ENCODE measurements at regions not wholly inside any gene's neighbourhood (a gene's known extent, or its start where the extent isn't known, plus 50 kb on each side); places are given as distances from the start of the nearest gene placed in this dataset.
A peak's percentile ranks its signal among the peaks of the same experiment; 100 is the strongest.

DNA sequence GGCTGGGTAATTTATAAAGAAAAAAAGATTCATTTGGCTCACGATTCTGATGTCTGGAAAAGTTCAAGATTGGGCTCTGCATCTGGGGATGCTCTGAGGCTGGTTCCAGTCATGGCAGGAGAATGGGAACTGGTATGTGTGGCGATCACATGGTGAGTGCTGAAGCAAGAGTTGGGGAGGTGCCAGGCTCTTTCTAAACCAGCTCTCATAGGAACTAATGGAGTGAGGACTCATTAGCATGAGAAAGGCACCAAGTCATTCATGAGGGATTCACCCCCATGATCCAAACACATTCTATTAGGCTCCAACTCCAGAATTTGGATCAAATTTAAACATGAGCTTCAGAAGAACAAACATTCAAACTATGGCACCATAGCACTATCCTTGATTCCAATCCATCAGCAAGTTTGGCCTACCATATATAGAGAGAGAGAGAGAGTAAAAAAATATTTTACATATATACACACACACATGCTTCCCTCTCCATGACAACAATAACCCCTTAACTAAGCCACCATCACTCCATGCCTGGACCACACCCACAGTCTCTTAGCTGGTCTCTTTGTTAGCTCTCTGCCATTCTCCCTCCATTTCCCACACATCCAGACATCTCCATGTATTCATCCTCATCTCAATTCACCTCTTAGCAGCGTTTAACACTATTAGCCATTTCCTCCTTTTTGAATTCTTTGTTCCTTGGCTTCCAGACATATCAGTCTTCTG is 57.9 kb downstream of the NPY start:
- DNase-seq (ENCODE audit: low spot score), result no peak

DNA sequence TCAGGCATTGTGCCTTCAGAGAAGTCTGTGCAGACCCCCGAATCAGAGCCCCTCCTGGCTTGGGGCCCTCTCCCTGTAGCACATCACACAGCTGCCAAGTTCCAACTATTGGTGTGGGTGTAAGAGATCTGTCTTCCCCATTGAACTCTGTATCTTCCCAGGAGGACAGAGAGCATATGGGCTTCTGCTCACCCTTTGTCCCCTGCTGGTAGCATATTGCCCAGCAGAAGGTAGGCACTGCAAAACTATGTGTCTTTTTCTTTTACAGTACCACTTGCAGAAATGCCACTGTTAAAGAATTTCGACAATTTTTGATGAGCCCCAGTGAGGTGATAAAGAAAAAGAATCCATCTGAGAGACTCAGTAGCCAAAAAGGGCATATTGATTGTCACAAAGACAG is 59.6 kb downstream of the NPY start:
- no peak for DNase-seq (ENCODE audit: low spot score)

DNA sequence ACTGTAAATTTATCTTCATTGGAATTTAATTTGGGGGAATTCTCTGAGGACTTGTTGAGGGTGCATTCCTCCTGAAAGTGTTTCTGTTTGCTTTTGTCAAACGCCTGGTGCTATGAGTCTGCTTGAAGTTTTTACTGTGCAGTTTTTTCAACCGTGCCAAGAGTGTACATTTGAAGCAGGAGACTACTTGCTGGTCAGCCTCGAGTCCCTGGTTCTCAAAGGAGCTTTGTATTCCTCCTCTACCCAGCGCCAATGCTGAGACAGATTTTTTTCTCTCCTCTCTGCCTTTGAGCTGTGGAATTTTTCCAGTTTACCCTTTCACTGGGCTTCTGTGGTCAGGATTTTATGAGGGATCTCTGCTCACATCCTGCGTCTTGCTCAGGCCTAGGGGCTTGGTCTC is 62.1 kb downstream of the NPY start:
- no peak for DNase-seq (ENCODE audit: low spot score)

- no peak for DNase-seq (ENCODE audit: low spot score)
These were observed 62.7 kb downstream of the NPY start for GRCh38 chr7:24346716-24347115.

DNA sequence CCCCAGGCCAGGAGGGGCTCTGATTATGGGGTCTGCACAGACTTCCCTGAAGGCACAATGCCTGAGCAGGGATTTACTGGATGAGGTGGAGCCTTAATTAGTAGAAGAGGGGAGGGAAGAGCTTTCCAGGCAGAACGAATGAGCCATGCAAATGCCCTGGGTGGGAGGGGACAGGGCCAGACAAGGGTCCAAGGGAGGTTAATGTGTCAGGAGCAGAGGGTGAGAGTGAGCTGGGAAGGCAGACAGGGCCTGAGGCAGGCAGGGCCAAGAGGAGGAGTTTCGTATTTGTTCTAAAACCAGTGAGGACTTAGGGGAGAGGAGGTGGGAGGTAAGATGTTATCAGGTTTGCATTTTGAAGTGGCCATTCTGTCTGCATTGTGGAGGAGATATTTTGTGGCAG is 65.3 kb downstream of the NPY start:
- DNase-seq (ENCODE audit: low spot score), result no peak

GRCh38 chr7:24354456-24354855 is 70.5 kb downstream of the NPY start:
- DNase-seq (ENCODE audit: low spot score), result no peak

GRCh38 chr7:24356718-24357386 is 72.9 kb downstream of the NPY start:
- no peak for DNase-seq (ENCODE audit: low spot score)

GRCh38 chr7:24361001-24361400 is 77.0 kb downstream of the NPY start:
- no peak for DNase-seq (ENCODE audit: low spot score)

GRCh38 chr7:24365606-24366005 is 81.6 kb downstream of the NPY start:
- no peak for DNase-seq (ENCODE audit: low spot score)

GRCh38 chr7:24366876-24367275 is 82.9 kb downstream of the NPY start:
- no peak for DNase-seq (ENCODE audit: low spot score)

- no peak for DNase-seq (ENCODE audit: low spot score)
These were observed 84.2 kb downstream of the NPY start for GRCh38 chr7:24368161-24368560.

DNA sequence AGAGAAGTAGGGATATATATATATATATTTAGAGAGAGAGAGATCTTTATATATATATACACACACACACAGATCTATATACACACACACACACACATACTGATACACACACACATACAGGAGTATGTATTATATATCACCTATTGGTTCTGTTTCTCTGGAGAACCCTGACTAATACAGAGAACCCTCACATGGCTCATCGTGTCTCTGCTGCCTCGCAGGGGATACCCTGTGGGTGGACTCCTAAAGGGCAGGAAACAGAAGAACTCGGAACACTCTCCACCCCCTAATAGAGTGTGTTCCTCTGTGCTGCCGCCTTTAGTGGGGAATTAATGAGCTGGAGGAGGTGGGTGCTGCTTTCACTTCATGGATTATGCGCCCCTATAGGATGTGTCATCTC is 86.6 kb downstream of the NPY start:
- no peak for DNase-seq (ENCODE audit: low spot score)

GRCh38 chr7:24372961-24373955 is 89.3 kb downstream of the NPY start:
- DNase-seq (ENCODE audit: low spot score), result no peak

- no peak for DNase-seq (ENCODE audit: low spot score)
These were observed 95.1 kb downstream of the NPY start for GRCh38 chr7:24378871-24379616.

DNA sequence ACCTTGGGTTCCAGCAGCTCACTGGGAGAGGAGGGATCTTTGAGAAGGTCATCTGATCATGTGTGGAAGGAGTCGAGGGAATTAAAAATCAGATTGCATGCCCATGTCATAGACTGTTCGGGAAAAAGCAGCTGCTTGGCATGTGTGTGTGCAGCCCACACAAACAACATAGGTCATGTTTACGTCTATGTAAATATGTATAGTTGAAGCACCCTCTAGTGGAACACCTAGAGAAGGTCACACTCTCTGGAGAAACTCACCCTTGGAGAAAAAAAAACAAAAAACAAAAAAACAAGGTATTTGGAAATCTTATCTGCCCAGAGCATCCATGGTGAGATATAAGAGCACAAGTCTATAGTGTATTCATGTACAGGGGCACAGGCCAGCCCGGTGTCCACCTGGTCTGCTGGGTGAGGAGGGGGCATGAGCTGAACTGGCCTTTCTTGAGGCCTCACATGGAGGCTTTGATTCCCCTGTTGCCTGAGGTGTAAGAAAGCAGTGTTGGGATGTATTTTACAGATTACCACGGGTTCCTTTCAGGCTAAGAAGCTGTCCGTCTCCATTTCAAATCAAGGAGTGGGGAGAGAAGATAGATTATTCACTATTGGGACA is 98.0 kb downstream of the NPY start:
- peak; percentile 42 for DNase-seq (ENCODE audit: low spot score)

- no peak for DNase-seq (ENCODE audit: low spot score)
These were observed 99.1 kb downstream of the NPY start for GRCh38 chr7:24383055-24383454.

DNA sequence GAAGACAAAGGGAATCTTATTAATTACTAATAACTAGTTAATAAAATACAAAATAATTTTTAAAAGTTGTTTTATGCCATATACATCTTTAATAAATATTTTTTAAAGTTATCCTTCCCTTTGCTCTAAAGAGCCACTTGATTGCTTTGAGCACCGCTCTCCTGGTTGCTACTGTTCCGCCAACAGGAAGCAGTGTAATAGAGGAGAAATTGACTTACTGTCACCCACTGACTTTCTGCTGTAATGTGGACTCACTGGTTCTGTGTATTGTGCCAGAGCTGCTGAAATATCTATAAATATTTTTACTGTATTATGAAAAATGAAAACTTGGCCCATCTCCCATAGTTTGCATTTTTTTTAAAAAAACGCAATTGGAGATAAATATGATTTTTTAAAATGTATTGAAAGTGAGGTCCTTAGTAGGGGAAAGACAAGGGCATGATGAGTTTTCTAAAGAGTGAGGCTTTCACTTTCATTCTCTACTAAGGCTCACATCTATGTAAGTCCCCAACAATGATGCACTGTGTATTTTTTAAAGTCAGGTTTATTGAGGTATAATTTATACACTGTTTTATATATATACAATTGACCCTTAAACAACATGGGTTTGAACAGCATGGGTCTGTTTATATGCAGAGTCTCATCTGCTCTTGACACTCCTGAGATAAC is 100.5 kb downstream of the NPY start:
- no peak for DNase-seq (ENCODE audit: low spot score)

DNA sequence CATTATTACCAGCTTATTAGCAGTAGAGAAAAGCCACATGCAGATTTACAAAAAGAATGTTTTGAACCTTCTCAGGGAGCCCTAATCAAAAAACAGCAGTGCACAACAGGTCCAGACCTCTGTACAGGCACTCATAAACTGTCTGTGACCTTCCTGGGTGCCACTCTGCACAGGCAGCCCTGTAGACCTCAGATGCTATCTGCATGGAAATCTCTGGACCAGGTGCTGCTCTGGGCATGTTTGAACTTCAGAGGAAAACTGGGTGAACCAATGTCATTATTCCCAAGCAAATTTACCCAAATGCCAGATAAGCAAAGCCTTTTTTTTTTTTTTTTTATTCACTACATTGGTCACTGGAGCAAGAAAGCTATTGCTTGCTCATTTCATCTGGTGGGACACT is 104.2 kb downstream of the NPY start:
- no peak for DNase-seq (ENCODE audit: low spot score)

DNA sequence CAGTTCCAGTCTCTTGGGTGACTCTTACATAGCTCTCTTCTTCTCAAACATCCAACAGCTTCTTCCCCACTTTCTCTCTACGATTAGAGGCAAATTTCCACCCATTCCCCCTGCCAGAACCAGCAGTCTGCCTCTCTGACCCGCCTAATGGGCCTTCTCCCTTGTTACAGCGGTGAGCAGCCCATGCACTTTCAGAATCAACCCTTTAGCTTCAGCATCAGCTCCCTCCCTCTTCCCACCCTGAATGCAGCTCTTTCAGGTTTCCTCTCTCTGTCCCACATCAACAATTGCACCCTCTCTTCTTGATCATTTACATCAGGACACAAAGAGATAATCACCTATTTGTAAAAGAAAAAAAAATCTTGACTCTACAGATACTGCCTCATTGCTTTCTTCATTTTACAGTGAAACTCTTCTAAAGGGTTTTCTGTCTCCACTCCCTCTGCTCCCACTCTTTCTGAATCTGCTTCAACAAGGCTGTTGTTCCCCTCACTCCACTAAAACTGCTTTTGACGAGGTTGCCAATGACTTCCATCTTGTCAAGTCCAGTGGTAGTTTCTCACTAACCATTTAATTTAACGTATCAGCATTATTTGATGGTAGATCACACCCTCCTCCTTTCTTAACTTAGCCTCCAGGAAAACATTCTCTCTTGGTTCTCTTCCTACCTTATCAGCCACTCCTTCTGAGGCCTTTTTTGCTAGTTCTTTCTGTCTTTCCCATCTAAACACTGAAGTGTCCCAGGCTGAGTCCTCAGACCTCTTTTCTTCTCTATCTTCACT is 106.6 kb downstream of the NPY start:
- no peak for DNase-seq (ENCODE audit: low spot score)

DNA sequence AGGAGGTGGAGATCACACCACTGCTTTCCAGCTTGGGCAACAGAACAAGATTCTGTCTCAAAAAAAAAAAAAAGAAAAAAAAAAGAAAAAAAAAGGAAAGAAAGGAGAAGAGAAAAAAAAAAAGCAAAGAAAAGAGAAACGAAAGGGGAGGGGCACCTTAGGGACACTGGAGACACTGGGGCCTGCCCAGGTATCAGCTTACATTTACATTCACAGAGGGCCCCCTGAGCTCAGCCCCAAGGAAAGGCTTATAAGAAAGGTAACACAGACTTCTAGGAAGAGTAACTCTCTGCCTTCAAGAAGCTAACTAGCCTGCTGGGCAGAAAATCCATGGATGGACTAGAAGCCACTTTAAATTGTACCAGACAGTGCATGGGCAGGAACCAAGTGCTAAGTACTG is 108.8 kb downstream of the NPY start:
- no peak for DNase-seq (ENCODE audit: low spot score)

All from D341Med (cell line).